Colonic mucosa (tissue), 4 donors: ENCODE measurements at regions not wholly inside any gene's neighbourhood (a gene's known extent, or its start where the extent isn't known, plus 50 kb on each side); places are given as distances from the start of the nearest gene placed in this dataset.

ENCODE experiments used
- DNase-seq: peaks from one replicate; pipeline ENCODE4 v3.0.0-alpha.2; 2020
- H3K27ac ChIP-seq: fragments of 200-600 bp; one replicate; pipeline ENCODE4 v1.8.0; 2021
- H3K27me3 ChIP-seq: fragments of 200-600 bp; one replicate; pipeline ENCODE4 v1.8.0; 2021
- H3K36me3 ChIP-seq: fragments of 200-600 bp; one replicate; pipeline ENCODE4 v1.8.0; 2021
- H3K4me1 ChIP-seq: fragments of 200-600 bp; one replicate; pipeline ENCODE4 v1.8.0; 2021; ENCODE audit warnings: mild to moderate bottlenecking
- H3K4me3 ChIP-seq: fragments of 200-600 bp; one replicate; pipeline ENCODE4 v1.8.0; 2021
- H3K9ac ChIP-seq, 2 donors: one replicate each; pipeline ENCODE4 v1.7.0; 2013; ENCODE audit warnings: control low read depth in 2 of 2, low read depth in 2 of 2, low read length in 2 of 2
- H3K9me3 ChIP-seq: fragments of 200-600 bp; one replicate; pipeline ENCODE4 v1.8.0; 2021
- intact Hi-C: fragments of 100-400 bp; cut with DNase I; formaldehyde crosslinking; loops from one replicate; pipeline ENCODE4 v1.14.1; 2022
- TF ChIP-seq, protein P1 (sequence below): fragments of 200-600 bp; IDR thresholded peaks from one replicate; pipeline ENCODE4 v1.8.0; 2022; ENCODE audit warnings: antibody characterized with exemption, mild to moderate bottlenecking
- donor health status: healthy.
- donor health status: DM: no; HTN: no; CAD: no.
- donor health status: DM: no; HTN: no; CAD: no.

DNA sequence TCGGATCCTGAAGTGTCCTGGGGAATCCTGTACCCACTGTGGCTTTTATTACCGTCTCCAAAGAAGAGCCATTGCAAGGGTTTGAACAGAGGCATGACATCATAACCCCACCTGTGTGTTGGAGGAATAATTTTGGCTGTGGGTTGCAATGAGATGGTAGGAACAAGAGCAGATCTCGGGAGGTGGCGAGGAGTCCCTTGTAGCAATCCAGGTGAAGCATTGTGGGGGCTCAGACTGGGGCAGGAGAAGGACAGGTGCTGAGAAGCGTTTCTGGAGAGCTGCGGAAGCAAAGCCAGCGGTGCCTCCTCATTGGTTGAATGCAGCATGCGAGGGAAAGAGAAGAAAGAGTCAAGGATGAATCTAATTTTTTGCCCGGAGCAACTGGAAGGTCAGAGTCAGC is 382.4 kb downstream of the EFNB2 start:
- H3K9ac ChIP-seq: no peak overlapping the region
- H3K36me3 ChIP-seq: no peaks in the 10 kb centered on the region
- H3K27me3 ChIP-seq: no peaks in the 10 kb centered on the region
- TF ChIP-seq, protein P1, sequence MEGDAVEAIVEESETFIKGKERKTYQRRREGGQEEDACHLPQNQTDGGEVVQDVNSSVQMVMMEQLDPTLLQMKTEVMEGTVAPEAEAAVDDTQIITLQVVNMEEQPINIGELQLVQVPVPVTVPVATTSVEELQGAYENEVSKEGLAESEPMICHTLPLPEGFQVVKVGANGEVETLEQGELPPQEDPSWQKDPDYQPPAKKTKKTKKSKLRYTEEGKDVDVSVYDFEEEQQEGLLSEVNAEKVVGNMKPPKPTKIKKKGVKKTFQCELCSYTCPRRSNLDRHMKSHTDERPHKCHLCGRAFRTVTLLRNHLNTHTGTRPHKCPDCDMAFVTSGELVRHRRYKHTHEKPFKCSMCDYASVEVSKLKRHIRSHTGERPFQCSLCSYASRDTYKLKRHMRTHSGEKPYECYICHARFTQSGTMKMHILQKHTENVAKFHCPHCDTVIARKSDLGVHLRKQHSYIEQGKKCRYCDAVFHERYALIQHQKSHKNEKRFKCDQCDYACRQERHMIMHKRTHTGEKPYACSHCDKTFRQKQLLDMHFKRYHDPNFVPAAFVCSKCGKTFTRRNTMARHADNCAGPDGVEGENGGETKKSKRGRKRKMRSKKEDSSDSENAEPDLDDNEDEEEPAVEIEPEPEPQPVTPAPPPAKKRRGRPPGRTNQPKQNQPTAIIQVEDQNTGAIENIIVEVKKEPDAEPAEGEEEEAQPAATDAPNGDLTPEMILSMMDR: no peak
- peaks cover 7% of the 10 kb centered on the region for H3K4me1 ChIP-seq
- no peak for DNase-seq
- H3K27ac ChIP-seq: no peak overlapping the region
- no peak overlapping the region for H3K4me3 ChIP-seq
- intact Hi-C loops: no loop called here
- H3K9me3 ChIP-seq: no peaks in the 10 kb centered on the region

- peak overlapping the region; percentile 86 for H3K27ac ChIP-seq
- peaks cover 7% of the 10 kb centered on the region for H3K4me1 ChIP-seq
- H3K9ac ChIP-seq: no peak overlapping the region
- H3K4me3 ChIP-seq: no peak overlapping the region
- no peaks in the 10 kb centered on the region for H3K27me3 ChIP-seq
- DNase-seq: peak; percentile 69
- no peaks in the 10 kb centered on the region for H3K36me3 ChIP-seq
- TF ChIP-seq, protein P1: no peak
- no peaks in the 10 kb centered on the region for H3K9me3 ChIP-seq
- intact Hi-C loops: no loop called here
Measured at GRCh38 chr13:106152047-106152446, 383.4 kb downstream of the EFNB2 start.

GRCh38 chr13:106151056-106151699 is 384.3 kb downstream of the EFNB2 start:
- H3K36me3 ChIP-seq: no peaks in the 10 kb centered on the region
- H3K27ac ChIP-seq: peak overlapping the region; percentile 86
- peak; percentile 41 for DNase-seq
- TF ChIP-seq, protein P1: no peak
- no peaks in the 10 kb centered on the region for H3K27me3 ChIP-seq
- H3K4me3 ChIP-seq: no peak overlapping the region
- no peaks in the 10 kb centered on the region for H3K9me3 ChIP-seq
- intact Hi-C loops: no loop called here
- H3K4me1 ChIP-seq: peaks cover 7% of the 10 kb centered on the region
- no peak overlapping the region for H3K9ac ChIP-seq

GRCh38 chr13:106145997-106146864 is 389.2 kb downstream of the EFNB2 start:
- H3K9me3 ChIP-seq: no peaks in the 10 kb centered on the region
- no peaks in the 10 kb centered on the region for H3K27me3 ChIP-seq
- H3K9ac ChIP-seq: peak overlapping the region in 1 of 2 donors; percentile 48
- peak overlapping the region; percentile 51 for H3K27ac ChIP-seq
- intact Hi-C loops: loop anchor here (10.0 kb wide), 1 partner anchor 389 kb away; the partner anchor contains the start of gene EFNB2
- TF ChIP-seq, protein P1: peak; percentile 34
- H3K4me3 ChIP-seq: no peak overlapping the region
- H3K36me3 ChIP-seq: no peaks in the 10 kb centered on the region
- DNase-seq: peak; percentile 72
- peaks cover 4% of the 10 kb centered on the region for H3K4me1 ChIP-seq

DNA sequence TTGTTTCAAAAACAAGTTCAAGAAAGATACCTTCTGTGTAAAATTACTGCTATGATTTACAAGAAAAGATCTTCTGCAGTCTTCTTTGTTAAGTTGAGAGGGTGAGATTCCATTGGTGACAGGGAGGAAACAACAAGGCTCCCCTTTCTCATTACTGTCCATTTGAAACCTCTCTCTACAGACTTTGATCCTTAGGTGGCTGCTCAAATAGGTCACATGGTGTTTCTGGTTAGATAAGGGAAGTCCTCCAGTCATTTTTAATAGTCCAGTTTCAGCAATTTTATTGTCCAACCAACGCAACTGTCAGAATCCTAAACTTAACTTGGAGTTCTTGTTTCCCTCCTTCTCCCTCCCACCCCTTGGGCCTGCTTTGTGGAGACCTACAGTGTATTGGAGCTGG is 390.4 kb downstream of the EFNB2 start:
- DNase-seq: no peak
- Histone ChIP-seq H3K36me3 (no peaks in the 10 kb centered on the region), H3K27ac (peak overlapping the region; percentile 51), H3K4me1 (no peaks in the 10 kb centered on the region), H3K9me3 (no peaks in the 10 kb centered on the region), H3K27me3 (no peaks in the 10 kb centered on the region), H3K9ac (no peak overlapping the region), H3K4me3 (no peak overlapping the region)
- TF ChIP-seq, protein P1: no peak
- intact Hi-C loops: loop anchor here (10.0 kb wide), 1 partner anchor 390 kb away; the partner anchor contains the start of gene EFNB2
